HG03442 (cell line): ENCODE measurements at regions not wholly inside any gene's neighbourhood (a gene's known extent, or its start where the extent isn't known, plus 50 kb on each side); places are given as distances from the start of the nearest gene placed in this dataset.

ENCODE experiments used
- ATAC-seq: cut with Tn5 transposase; IDR thresholded peaks from one replicate; pipeline ENCODE4 v1.9.1; 2021; ENCODE audit warnings: mild to moderate bottlenecking, moderate library complexity; ENCODE audit not compliant: unreplicated experiment

- no peak for ATAC-seq
These were observed 420.6 kb downstream of the COL12A1 start for GRCh38 chr6:74785236-74785635.

GRCh38 chr6:74782346-74782745, 423.5 kb downstream of the COL12A1 start:
- no peak for ATAC-seq

GRCh38 chr6:74780831-74781230, 425.0 kb downstream of the COL12A1 start:
- no peak for ATAC-seq

GRCh38 chr6:74768738-74769137, 437.1 kb downstream of the COL12A1 start:
- no peak for ATAC-seq

- ATAC-seq = no peak
These were observed 437.7 kb downstream of the COL12A1 start for GRCh38 chr6:74768120-74768519.

- ATAC-seq = no peak
These were observed 440.4 kb downstream of the COL12A1 start for GRCh38 chr6:74765486-74765885.

GRCh38 chr6:74764486-74764885, 441.4 kb downstream of the COL12A1 start:
- ATAC-seq = no peak

GRCh38 chr6:74762841-74763240, 443.0 kb downstream of the COL12A1 start:
- ATAC-seq = no peak

- no peak for ATAC-seq
These were observed 448.0 kb downstream of the COL12A1 start for GRCh38 chr6:74757813-74758212.

- no peak for ATAC-seq
These were observed 448.9 kb downstream of the COL12A1 start for GRCh38 chr6:74756923-74757322.

GRCh38 chr6:74755778-74756177, 450.1 kb downstream of the COL12A1 start:
- ATAC-seq = no peak

- no peak for ATAC-seq
These were observed 450.7 kb downstream of the COL12A1 start for GRCh38 chr6:74755196-74755595.

GRCh38 chr6:74753883-74754600, 451.8 kb downstream of the COL12A1 start:
- ATAC-seq = no peak

GRCh38 chr6:74752303-74752702, 453.6 kb downstream of the COL12A1 start:
- no peak for ATAC-seq

- no peak for ATAC-seq
These were observed 455.0 kb downstream of the COL12A1 start for GRCh38 chr6:74750826-74751225.

GRCh38 chr6:74749211-74750147, 456.4 kb downstream of the COL12A1 start:
- peak; percentile 66 for ATAC-seq

GRCh38 chr6:74745670-74746069, 460.2 kb downstream of the COL12A1 start:
- ATAC-seq = no peak

GRCh38 chr6:74742793-74743508, 462.9 kb downstream of the COL12A1 start:
- peak; percentile 67 for ATAC-seq

GRCh38 chr6:74741646-74742045, 464.2 kb downstream of the COL12A1 start:
- no peak for ATAC-seq

GRCh38 chr6:74735304-74735703, 470.5 kb downstream of the COL12A1 start:
- no peak for ATAC-seq

- no peak for ATAC-seq
These were observed 471.0 kb downstream of the COL12A1 start for GRCh38 chr6:74734901-74735300.
